CD4-positive, alpha-beta T cell treated with Interleukin-1 beta for 1 hour (primary cell): ENCODE measurements at regions not wholly inside any gene's neighbourhood (a gene's known extent, or its start where the extent isn't known, plus 50 kb on each side); places are given as distances from the start of the nearest gene placed in this dataset.
"Not testable (repeated sequence)": the region's sequence is repeated elsewhere in the genome, so short reads cannot be mapped to it uniquely, and the experiment has no call there.

ENCODE experiments used
- DNase-seq, 2 donors: peaks; one replicate each; pipeline ENCODE4 v3.0.0-alpha.2; 2020 to 2022

DNA sequence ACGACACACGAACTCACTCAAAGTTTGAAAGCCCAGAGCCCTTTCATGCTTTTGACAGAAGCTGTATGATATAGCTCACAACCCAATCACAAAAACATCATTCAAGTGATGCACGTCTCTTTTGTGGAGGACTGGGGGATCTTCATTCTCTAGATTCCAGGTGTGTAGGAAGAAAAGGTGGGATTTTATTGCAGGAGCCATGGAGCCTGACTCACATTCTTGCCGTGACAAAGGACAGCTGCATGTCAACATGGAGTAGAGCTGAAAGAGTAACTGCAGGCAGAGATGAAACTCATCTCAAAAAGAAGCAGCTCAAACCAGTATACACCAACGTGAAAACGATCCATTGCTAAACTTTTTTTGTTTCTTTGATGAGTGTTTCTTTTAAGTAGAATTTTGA is 50.9 kb upstream of the PDE1A start:
- no peak for DNase-seq

DNA sequence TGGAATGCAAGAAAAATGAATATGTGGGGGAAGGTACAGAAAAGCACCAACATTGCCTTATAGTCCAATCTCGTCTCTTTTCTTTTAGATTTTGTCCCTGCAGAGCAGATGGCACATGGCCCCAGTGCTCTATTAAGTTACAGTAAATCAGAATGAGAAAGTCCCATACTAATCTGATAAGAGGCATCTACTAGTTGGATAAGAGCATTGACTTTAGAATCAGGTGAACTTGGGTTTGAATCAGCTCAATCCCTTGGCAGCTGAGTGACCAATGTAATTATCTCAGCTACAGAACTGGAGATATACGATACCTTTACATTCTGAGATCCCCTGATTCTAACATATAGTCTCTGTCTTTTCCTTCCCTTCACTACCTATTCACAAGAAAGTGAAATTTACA is 54.8 kb upstream of the PDE1A start:
- DNase-seq: no peak

- no peak for DNase-seq
Measured at GRCh38 chr2:182482511-182482910, 55.7 kb upstream of the PDE1A start.

GRCh38 chr2:182496596-182496995 is 69.8 kb upstream of the PDE1A start:
- no peak for DNase-seq

GRCh38 chr2:182499706-182500470 is 73.1 kb upstream of the PDE1A start:
- no peak for DNase-seq

DNA sequence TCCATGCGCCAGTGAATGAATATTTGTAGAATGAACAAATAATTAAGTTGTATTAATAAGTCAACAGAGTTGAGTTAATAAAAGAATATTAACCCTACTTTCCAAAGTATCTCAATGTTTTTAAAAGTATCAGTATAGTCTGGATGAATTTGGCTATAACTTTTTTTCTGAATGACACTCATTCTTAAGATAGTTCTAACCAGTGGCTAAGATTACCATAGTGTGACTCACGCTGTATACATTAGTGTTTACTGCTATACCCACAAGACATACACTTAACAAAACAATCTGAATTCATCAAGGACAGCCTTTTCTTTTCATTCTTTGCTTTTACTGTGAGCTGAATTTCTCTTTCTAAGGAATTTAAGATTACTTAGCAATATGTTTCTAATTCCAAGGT is 77.0 kb upstream of the PDE1A start:
- DNase-seq: no peak

- DNase-seq: no peak
Measured at GRCh38 chr2:182504903-182505302, 78.1 kb upstream of the PDE1A start.

DNA sequence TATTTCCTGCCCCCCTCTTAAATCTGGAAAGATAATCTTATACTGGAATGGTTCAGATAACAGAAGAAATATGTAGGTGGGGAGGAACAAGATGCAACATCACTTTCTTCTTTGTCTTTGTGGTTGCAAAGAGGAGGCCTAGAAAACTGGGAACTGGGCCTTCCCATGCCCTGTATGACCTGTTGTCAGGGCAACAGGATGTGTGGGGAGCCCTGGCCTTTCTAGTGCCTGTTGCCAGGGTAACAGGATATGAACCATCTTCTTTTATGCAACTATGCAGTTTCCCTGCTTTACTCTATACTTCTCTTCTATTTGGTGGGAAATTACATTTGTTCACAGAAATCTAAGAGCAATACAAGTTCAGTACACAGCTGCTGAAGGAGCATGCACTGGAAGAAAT is 79.8 kb upstream of the PDE1A start:
- no peak for DNase-seq

DNA sequence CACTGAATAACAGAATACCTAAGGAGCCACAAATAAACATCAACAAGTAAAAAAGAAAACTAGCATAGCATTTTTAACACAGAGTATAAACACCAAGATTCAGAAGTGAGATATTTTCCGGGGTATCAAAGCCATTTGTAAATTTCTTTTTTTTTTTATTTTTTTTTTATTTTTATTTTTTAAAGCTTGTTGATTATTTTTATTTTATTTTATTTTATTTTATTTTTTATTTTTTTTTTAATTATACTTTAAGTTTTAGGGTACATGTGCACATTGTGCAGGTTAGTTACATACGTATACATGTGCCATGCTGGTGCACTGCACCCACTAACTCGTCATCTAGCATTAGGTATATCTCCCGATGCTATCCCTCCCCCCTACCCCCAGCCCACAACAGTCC is 81.7 kb upstream of the PDE1A start:
- not testable (repeated sequence) for DNase-seq

- DNase-seq: no peak
Measured at GRCh38 chr2:182509216-182509615, 82.4 kb upstream of the PDE1A start.

DNA sequence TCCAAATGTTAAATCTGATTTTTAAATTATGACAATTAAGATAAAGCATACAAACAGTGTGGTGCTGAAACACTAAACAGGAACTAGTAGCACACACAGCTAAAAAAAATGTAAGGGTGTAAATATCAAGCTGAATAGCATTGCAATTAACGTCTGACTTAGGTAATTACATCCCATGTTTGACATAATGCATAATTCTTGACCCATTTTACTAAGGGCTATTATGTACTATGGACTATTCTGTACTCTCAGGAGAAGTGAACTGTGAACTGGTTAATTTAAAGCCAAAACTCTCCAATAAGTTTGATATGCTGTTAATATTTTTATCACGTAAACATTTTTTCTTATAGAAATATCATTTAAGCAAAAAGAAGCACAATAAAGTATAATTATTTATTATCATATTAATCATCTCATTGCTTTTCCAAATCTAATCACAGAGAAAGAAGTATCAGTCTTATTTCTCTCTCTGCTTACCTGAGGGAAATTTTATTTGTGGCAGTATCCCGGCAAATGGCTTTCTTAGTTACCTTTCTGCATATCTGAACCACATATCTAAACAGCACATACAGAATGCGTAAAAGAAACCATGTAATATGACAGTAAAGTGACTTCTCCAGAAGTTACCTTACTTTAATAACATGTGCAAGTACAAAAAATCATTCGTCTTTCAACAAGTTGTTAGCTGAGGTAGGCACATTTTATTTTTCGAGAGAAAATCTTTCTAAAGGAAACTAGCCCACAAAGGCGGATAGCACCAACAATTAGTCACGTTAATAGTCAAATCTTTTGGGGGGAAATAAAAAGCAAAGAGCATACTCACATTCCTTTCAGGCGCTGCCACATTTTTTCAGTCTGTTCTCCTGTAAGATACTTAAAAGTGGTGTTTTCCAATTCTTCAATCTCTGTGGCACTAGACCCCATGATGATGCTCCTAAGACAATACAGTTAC is 94.9 kb upstream of the PDE1A start:
- no peak for DNase-seq

GRCh38 chr2:182522405-182522896 is 95.6 kb upstream of the PDE1A start:
- no peak for DNase-seq

DNA sequence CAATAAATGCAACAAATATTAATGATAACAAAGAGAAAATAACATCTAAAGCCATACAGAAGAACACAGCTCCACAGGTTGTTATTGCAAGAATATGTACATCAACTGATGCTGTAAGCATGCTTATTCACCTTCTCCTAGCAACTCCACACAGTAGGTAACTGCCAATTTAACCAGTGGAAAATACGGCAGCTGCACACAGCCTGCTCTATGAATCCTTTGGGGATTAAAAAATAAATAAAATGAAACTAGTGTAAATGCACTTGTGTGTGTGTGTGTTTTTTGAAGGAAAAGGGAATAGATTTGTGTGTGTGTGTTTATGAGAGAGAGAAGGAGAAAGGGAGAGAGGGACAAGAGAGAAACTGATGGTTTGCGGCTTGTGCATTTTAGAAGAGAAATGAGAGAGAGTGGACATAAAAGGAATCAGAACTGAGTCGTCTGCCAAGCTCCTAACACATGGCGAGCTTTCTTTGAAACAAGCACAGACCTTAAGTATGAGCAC is 96.2 kb upstream of the PDE1A start:
- DNase-seq: no peak

- no peak for DNase-seq
Measured at GRCh38 chr2:182530636-182531035, 103.8 kb upstream of the PDE1A start.

- no peak for DNase-seq
Measured at GRCh38 chr2:182540252-182540651, 113.4 kb upstream of the PDE1A start.

GRCh38 chr2:182541268-182541667 is 114.4 kb upstream of the PDE1A start:
- no peak for DNase-seq

DNA sequence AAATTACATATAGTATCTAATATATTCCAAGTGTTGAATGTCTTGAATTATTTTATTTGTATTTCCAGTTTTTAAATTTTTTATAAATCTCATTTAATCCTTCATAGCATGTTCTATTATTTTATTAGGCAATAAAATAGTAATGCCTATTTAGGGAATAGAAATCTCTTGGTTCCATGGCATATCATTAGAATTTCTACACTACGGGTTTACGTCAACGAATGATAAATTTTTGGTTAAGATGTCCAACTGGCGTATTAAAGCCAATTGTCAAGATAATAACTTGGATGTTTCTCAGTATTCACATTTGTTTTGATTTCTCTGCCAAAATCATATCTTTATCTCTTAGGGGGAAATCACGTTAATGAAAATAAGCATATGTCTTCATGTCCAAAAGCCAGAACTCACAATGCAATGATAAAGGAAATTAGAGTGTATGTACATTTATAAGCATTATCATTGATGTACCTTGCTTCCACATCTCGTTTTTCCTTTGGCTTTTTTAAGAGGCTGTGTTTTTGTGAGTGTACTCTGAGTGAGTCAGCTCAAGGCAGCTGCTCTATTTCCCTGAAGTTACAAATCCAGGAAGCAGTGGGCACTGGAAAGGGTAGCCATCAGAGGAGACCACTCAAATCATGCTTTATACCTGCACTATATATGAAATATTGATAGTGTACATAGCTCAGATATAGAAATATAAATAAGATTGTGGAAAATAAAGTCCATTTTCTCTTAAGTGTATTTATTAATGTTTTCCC is 115.8 kb upstream of the PDE1A start:
- DNase-seq: no peak

DNA sequence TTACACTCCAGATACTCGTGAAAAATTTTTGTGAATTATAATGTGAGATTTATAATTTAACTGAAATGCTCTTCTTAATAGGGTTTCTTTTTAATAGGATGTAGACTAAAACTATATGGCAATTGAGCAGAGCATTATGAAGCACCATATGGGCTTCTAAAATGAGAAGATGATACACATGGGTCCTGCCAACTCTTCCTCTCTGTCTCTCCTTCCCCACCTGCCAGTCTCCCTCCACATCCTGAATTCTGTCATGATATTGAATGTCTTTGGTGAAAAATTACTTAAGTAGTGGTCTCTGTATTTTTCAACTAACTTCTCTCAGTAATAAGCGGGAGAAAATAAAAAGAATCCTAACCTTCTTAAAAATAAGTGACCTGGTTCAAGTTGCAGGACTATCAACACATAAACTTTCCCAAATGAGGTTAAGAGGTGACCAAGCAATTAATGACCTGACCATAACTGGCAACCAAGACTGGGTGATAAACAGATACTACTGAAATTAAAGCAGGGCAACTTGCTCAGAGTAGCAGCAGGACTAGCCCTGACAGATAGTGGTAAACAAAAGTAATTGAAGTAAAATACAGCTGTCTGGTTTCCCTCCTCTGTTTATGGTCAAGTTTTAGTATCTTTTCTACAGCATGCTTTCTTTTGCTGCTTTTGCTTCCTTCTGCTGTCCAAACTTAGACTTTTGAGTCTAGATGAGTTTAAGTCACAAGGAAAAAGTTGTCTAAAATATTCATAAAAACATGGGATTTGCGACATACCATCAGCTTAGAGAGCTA is 117.1 kb upstream of the PDE1A start:
- DNase-seq: no peak

DNA sequence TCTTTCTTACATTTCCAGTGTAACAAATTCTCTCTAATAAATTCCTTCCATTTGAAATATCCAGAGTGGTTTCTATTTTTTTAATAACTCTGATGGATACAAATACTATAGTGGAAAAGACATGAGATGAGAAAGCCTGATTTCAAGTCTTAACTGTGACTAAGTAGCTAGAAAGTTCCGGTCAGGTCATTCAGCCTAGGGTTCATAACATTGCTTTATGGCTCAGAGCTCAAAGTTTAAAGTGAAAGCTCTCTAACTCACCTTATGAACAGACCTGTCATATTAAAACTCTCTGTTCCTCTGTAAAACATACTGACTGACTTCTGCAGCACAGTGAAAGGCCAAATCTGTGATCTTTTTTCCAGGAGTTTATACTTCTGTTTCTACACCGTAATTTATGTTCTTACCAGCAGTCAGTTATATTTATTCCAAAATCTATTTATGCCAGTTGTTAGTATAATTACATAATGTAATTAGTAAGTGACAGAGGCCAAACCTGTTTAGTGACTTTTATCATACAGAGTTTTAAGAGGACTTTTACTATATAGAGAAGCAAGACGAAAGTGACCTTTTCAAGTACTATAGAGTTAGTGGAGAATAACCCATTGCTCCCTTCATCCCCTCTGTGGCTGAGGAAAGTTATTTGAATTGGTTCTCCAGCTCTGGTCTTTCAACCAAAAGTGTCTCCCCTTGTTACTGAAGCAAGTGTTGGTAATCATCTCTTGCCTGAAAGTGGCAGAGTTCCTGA is 118.8 kb upstream of the PDE1A start:
- DNase-seq: no peak

DNA sequence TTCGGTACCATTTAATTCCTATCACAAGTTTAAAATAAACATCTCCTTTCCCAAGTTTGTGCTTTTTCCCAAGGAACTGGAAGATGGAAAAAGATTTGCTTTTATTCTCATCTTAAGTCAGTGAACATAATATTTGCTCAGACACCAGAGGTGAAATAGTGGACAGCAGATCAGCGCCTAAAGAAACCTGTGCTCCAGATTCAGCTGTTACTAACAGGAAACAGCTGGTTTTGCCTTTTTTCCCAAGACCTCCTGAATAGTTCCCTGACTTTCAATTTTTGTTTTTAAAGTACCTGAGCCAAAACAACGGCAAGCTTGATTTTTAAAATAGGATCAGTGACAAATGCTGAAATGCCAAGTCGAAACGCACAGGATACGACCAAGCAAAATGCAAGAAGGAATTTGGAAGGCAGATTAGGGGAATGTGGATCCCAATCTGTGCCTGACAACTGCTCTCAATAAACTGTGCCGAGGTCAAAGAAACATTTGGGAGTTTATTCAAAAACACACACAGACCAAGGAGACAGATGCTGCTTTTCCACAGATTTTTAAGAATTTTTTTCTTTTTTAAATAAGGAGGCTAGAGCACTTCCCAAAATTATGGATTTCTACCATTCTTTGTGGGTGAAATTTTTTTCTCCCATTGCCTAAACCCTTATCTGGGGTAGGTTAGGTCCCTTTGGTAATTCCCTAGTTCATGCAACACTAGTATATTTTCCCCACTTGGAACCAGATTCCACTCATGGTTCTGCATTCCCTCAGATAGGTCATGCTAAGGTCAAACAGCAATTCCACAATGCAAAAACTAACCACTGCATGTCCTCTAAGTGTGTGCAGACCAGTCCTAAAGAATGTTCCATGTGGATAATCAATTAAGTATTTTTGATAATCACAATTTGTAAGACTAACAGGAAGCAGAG is 121.5 kb upstream of the PDE1A start:
- DNase-seq: no peak
